ENCODE measurements at regions not wholly inside any gene's neighbourhood (a gene's known extent, or its start where the extent isn't known, plus 50 kb on each side); places are given as distances from the start of the nearest gene placed in this dataset.
"Not testable (repeated sequence)": the region's sequence is repeated elsewhere in the genome, so short reads cannot be mapped to it uniquely, and the experiment has no call there.

- no peaks in the 10 kb centered on the region for H3K4me1 ChIP-seq (ENCODE audit: low read depth, poor library complexity, severe bottlenecking)
- H3K79me2 ChIP-seq (ENCODE audit: insufficient read depth, low read depth), result no peaks in the 10 kb centered on the region
- H3K4me3 ChIP-seq (IDR thresholded peaks at IDR 0.05; ENCODE audit: insufficient read depth, low read depth, low read length), result no peak overlapping the region
- no peaks in the 10 kb centered on the region for H4K20me1 ChIP-seq (ENCODE audit: insufficient read depth)
- H3K27ac ChIP-seq, result no peak overlapping the region
- no peaks in the 10 kb centered on the region for H3K27me3 ChIP-seq (ENCODE audit: insufficient read depth, low read depth)
- H3K4me2 ChIP-seq, result no peak overlapping the region
- no peak overlapping the region for H3K9ac ChIP-seq
- H3K36me3 ChIP-seq (ENCODE audit: insufficient read depth), result no peaks in the 10 kb centered on the region
- no peak for TF ChIP-seq CTCF (conservative IDR thresholded peaks at IDR 0.05; ENCODE audit: low read depth, low read length)
- H2AFZ ChIP-seq (ENCODE audit: low read depth), result no peak overlapping the region
Observed at GRCh38 chr6:168995526-168996355, 257.9 kb downstream of the THBS2 start.

- Histone ChIP-seq H3K4me3 (IDR thresholded peaks at IDR 0.05; ENCODE audit: insufficient read depth, low read depth, low read length) (no peak overlapping the region), H2AFZ (ENCODE audit: low read depth) (no peak overlapping the region), H3K36me3 (ENCODE audit: insufficient read depth) (no peaks in the 10 kb centered on the region), H4K20me1 (ENCODE audit: insufficient read depth) (no peaks in the 10 kb centered on the region), H3K4me2 (no peak overlapping the region), H3K79me2 (ENCODE audit: insufficient read depth, low read depth) (no peaks in the 10 kb centered on the region), H3K9ac (no peak overlapping the region), H3K27ac (no peak overlapping the region), H3K27me3 (ENCODE audit: insufficient read depth, low read depth) (no peaks in the 10 kb centered on the region), H3K4me1 (ENCODE audit: low read depth, poor library complexity, severe bottlenecking) (no peaks in the 10 kb centered on the region)
- TF ChIP-seq CTCF (conservative IDR thresholded peaks at IDR 0.05; ENCODE audit: low read depth, low read length), result no peak
Observed at GRCh38 chr6:168994956-168995355, 258.7 kb downstream of the THBS2 start.

- Histone ChIP-seq H3K27me3 (ENCODE audit: insufficient read depth, low read depth) (no peaks in the 10 kb centered on the region), H3K4me2 (no peak overlapping the region), H4K20me1 (ENCODE audit: insufficient read depth) (no peaks in the 10 kb centered on the region), H3K4me1 (ENCODE audit: low read depth, poor library complexity, severe bottlenecking) (no peaks in the 10 kb centered on the region), H2AFZ (ENCODE audit: low read depth) (no peak overlapping the region), H3K27ac (no peak overlapping the region), H3K9ac (no peak overlapping the region), H3K79me2 (ENCODE audit: insufficient read depth, low read depth) (no peaks in the 10 kb centered on the region), H3K36me3 (ENCODE audit: insufficient read depth) (no peaks in the 10 kb centered on the region), H3K4me3 (IDR thresholded peaks at IDR 0.05; ENCODE audit: insufficient read depth, low read depth, low read length) (no peak overlapping the region)
- TF ChIP-seq CTCF (conservative IDR thresholded peaks at IDR 0.05; ENCODE audit: low read depth, low read length), result no peak
Observed at GRCh38 chr6:168992446-168993144, 261.1 kb downstream of the THBS2 start.

GRCh38 chr6:168991695-168992094, 262.0 kb downstream of the THBS2 start:
- H3K4me3 ChIP-seq (IDR thresholded peaks at IDR 0.05; ENCODE audit: insufficient read depth, low read depth, low read length); H3K4me2 ChIP-seq; H3K9ac ChIP-seq; H3K27ac ChIP-seq; H3K27me3 ChIP-seq (ENCODE audit: insufficient read depth, low read depth); H3K36me3 ChIP-seq (ENCODE audit: insufficient read depth); H4K20me1 ChIP-seq (ENCODE audit: insufficient read depth); H2AFZ ChIP-seq (ENCODE audit: low read depth); H3K79me2 ChIP-seq (ENCODE audit: insufficient read depth, low read depth); H3K4me1 ChIP-seq (ENCODE audit: low read depth, poor library complexity, severe bottlenecking): not testable (repeated sequence)
